ENCODE measurements at regions not wholly inside any gene's neighbourhood (a gene's known extent, or its start where the extent isn't known, plus 50 kb on each side); places are given as distances from the start of the nearest gene placed in this dataset.

DNA sequence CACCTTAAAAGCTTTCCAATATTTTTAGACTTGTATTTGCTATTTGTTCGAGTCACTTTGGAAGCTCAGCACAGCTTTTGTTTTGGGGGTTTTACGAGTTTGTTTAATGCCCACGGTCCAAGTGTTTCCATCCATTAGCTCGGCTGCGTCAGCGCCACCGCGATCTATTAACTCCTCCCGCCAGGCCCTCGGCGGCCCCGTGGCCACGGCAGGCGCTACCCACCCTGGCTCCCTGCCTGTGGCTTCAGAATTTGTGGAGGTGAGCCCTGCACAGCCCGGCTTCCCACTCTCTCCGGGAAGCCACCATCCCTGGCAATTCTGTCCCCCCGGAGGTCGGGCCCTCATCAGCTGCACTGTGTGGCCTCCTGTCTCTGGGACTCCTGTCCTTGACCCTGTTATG lies 648.5 kb downstream of the BRD1 start:
- TF ChIP-seq, protein P1, sequence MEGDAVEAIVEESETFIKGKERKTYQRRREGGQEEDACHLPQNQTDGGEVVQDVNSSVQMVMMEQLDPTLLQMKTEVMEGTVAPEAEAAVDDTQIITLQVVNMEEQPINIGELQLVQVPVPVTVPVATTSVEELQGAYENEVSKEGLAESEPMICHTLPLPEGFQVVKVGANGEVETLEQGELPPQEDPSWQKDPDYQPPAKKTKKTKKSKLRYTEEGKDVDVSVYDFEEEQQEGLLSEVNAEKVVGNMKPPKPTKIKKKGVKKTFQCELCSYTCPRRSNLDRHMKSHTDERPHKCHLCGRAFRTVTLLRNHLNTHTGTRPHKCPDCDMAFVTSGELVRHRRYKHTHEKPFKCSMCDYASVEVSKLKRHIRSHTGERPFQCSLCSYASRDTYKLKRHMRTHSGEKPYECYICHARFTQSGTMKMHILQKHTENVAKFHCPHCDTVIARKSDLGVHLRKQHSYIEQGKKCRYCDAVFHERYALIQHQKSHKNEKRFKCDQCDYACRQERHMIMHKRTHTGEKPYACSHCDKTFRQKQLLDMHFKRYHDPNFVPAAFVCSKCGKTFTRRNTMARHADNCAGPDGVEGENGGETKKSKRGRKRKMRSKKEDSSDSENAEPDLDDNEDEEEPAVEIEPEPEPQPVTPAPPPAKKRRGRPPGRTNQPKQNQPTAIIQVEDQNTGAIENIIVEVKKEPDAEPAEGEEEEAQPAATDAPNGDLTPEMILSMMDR (IDR thresholded peaks at IDR 0.05; ENCODE audit: low read length): no peak
- TF ChIP-seq EZH2phosphoT487 (IDR thresholded peaks at IDR 0.05; ENCODE audit: low read length): no peak
- TF ChIP-seq EZH2 (optimal IDR thresholded peaks at IDR 0.05; ENCODE audit: low read depth, low read length): no peak

All from MM.1S (cell line).